Activated T-helper 2 cell treated with anti-CD3 and anti-CD28 coated beads, Interferon-gamma antibody, Interleukin-2, Interleukin-4, amounts not matched to agents 10 μg/mL and 5 μg/mL and 100 μg/mL, durations not matched to agents 14 hours and 24 hours and 36 hours (primary cell): ENCODE measurements at regions not wholly inside any gene's neighbourhood (a gene's known extent, or its start where the extent isn't known, plus 50 kb on each side); places are given as distances from the start of the nearest gene placed in this dataset.

Source experiments
- DNase-seq: peaks from one replicate; pipeline ENCODE4 v3.0.0; 2021; ENCODE audit warnings: low spot score
- H3K27ac Mint-ChIP-seq: one replicate; pipeline ENCODE4 v1.8.0; 2021; ENCODE audit warnings: mixed read lengths
- H3K27me3 Mint-ChIP-seq: one replicate; pipeline ENCODE4 v1.8.0; 2021; ENCODE audit warnings: low read depth, mixed read lengths
- H3K36me3 Mint-ChIP-seq: one replicate; pipeline ENCODE4 v1.8.0; 2021; ENCODE audit warnings: low read depth, mixed read lengths
- H3K4me1 Mint-ChIP-seq: one replicate; pipeline ENCODE4 v1.8.0; 2021; ENCODE audit warnings: low read depth, mixed read lengths
- H3K4me3 Mint-ChIP-seq: one replicate; pipeline ENCODE4 v1.8.0; 2021; ENCODE audit warnings: low read depth, mild to moderate bottlenecking, moderate library complexity, mixed read lengths
- H3K9me3 Mint-ChIP-seq: one replicate; pipeline ENCODE4 v1.8.0; 2021; ENCODE audit warnings: mixed read lengths
- intact Hi-C: fragments of 100-400 bp; cut with micrococcal nuclease; formaldehyde crosslinking; loops from one replicate; pipeline ENCODE4 v1.15.1; 2023

DNA sequence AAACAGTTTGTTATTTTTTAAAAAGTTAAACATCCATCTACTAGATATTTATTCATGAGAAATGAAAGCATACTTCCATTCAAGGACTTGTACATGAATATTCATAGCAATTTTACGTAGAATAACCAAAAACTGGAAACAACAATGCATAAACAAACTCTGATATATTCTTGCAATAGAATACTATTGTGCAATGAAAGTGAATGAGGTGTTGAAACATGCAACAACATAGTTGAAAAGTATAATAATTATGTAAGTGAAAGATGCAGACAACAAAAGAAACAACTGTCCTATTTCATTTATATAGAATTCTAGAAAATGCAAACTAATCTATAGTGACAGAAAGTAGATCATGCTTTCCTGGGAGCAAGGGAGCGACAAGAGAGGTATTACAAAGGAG, 206.6 kb upstream of the KLHL29 start:
- Mint-ChIP-seq H3K27ac (no peak overlapping the region), H3K9me3 (no peaks in the 10 kb centered on the region), H3K36me3 (no peaks in the 10 kb centered on the region), H3K27me3 (no peaks in the 10 kb centered on the region), H3K4me3 (no peak overlapping the region), H3K4me1 (no peaks in the 10 kb centered on the region)
- DNase-seq = no peak
- intact Hi-C loops = no loop called here

- Mint-ChIP-seq H3K4me3 (no peak overlapping the region), H3K36me3 (no peaks in the 10 kb centered on the region), H3K9me3 (no peaks in the 10 kb centered on the region), H3K27me3 (no peaks in the 10 kb centered on the region), H3K4me1 (no peaks in the 10 kb centered on the region), H3K27ac (no peak overlapping the region)
- intact Hi-C loops = no loop called here
- DNase-seq = no peak
These were observed 201.2 kb upstream of the KLHL29 start for GRCh38 chr2:23183733-23184132.

- intact Hi-C loops = no loop called here
- H3K4me1 Mint-ChIP-seq = no peaks in the 10 kb centered on the region
These were observed 186.5 kb upstream of the KLHL29 start for GRCh38 chr2:23198316-23199114.

GRCh38 chr2:23199115-23199918, 185.7 kb upstream of the KLHL29 start:
- H3K4me3 Mint-ChIP-seq = no peak overlapping the region
- H3K4me1 Mint-ChIP-seq = no peaks in the 10 kb centered on the region
- H3K36me3 Mint-ChIP-seq = no peaks in the 10 kb centered on the region
- H3K9me3 Mint-ChIP-seq = no peaks in the 10 kb centered on the region
- intact Hi-C loops = no loop called here
- H3K27ac Mint-ChIP-seq = no peak overlapping the region
- no peak for DNase-seq
- H3K27me3 Mint-ChIP-seq = no peaks in the 10 kb centered on the region

More at GRCh38 chr2:23198316-23199114, 186.5 kb upstream of the KLHL29 start:
- Mint-ChIP-seq H3K27ac (no peak overlapping the region), H3K4me3 (no peak overlapping the region), H3K36me3 (no peaks in the 10 kb centered on the region), H3K9me3 (no peaks in the 10 kb centered on the region), H3K27me3 (no peaks in the 10 kb centered on the region)
- DNase-seq = no peak

DNA sequence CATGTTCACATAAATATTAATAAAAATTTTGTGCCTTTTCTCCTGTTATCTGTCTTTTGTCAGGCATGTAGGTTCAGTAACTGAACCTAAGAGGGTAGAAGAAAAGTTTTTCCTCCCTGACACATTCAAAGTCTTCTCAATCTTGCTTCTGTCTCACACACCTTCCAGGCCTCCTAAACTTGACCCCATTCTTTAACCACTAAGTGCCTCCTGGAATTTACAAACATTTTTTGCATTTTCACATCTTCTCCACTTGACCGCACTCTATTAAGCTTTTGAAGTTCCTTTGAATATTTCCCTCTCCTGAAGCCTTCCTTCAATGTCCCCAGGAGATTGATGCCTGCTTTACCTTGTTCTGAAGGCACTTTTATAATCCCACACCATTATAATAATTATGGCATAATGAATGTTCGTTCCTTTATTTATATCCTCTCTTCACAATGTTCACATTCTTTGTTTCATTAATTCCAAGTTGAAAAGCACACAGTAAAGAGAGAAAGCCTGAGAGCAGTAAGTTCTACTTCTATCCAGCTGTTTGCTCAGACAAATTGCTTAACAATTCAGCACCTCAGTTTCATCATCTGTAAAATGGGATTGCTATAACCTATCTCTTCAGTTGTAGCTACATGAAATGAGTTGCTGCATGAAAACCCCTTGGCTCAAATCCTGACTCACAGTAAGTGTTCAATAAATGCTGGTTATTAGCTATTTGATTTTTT, 184.8 kb upstream of the KLHL29 start:
- H3K27ac Mint-ChIP-seq = no peak overlapping the region
- H3K36me3 Mint-ChIP-seq = no peaks in the 10 kb centered on the region
- no peak overlapping the region for H3K4me3 Mint-ChIP-seq
- H3K4me1 Mint-ChIP-seq = no peaks in the 10 kb centered on the region
- H3K27me3 Mint-ChIP-seq = no peaks in the 10 kb centered on the region
- H3K9me3 Mint-ChIP-seq = no peaks in the 10 kb centered on the region
- intact Hi-C loops = no loop called here
- no peak for DNase-seq

DNA sequence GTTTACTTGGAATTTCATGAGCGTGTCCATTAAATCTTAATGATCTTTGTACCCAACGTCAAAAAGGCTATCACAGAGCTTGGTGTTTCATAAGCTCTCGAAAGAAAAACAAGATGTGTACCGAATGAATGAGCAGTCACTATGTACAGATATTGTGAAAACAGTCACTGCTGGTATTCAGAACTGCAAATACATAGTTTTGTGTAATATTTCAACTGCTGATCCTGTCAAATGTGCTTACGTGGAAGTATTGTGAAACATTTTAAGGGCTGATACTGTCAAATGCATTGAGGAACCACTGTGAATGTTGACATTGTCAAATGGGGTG, 184.2 kb upstream of the KLHL29 start:
- H3K4me3 Mint-ChIP-seq = no peak overlapping the region
- intact Hi-C loops = no loop called here
- H3K27me3 Mint-ChIP-seq = no peaks in the 10 kb centered on the region
- no peak for DNase-seq
- H3K36me3 Mint-ChIP-seq = no peaks in the 10 kb centered on the region
- H3K27ac Mint-ChIP-seq = no peak overlapping the region
- H3K4me1 Mint-ChIP-seq = no peaks in the 10 kb centered on the region
- no peaks in the 10 kb centered on the region for H3K9me3 Mint-ChIP-seq

DNA sequence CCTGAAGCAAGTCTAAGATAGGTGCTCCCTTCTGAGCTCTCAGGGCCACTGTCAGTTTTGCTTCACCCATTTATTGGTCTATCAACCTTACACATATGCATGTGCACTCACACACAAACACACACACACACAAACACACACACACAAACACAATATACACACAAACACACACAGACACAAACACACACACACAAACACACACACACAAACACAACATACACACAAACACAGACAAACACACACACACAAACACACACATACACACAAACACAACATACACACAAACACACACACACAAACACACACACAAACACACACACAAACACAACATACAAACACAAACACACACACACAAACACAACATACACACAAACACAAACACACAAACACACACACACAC, 181.6 kb upstream of the KLHL29 start:
- no peak overlapping the region for H3K4me3 Mint-ChIP-seq
- no peaks in the 10 kb centered on the region for H3K9me3 Mint-ChIP-seq
- no peaks in the 10 kb centered on the region for H3K4me1 Mint-ChIP-seq
- no peaks in the 10 kb centered on the region for H3K36me3 Mint-ChIP-seq
- DNase-seq = no peak
- intact Hi-C loops = no loop called here
- H3K27ac Mint-ChIP-seq = no peak overlapping the region
- H3K27me3 Mint-ChIP-seq = peaks cover 4% of the 10 kb centered on the region

DNA sequence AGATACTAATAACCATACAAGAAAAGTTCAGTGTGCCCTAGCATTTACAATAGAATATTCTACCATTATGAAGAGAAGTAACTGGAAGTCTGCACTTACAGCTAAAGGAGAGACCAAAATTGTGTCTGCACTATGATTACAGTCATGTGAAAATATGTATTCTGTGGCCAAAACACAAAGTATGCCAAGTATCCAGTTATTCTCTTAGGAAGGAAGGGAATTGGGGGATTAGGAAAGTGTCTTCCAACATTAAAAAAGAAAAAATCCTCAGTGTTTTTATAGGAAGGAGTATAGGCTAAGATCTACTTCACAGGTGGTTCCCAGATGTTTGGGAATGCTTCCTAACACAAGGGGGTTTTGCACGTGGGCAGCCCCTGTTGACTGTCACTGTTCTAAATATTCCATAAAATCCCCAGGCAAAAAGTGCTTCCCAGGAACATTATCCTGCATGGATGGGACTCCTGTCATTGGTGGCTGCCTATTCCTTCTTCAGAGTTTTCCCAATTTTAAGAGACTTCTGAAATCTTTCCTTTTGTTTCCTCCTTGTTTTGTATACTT, 180.2 kb upstream of the KLHL29 start:
- H3K9me3 Mint-ChIP-seq = no peaks in the 10 kb centered on the region
- peaks cover 4% of the 10 kb centered on the region for H3K27me3 Mint-ChIP-seq
- H3K27ac Mint-ChIP-seq = no peak overlapping the region
- no peaks in the 10 kb centered on the region for H3K36me3 Mint-ChIP-seq
- no peaks in the 10 kb centered on the region for H3K4me1 Mint-ChIP-seq
- no peak overlapping the region for H3K4me3 Mint-ChIP-seq
- no peak for DNase-seq
- intact Hi-C loops = no loop called here

- no peak overlapping the region for H3K4me3 Mint-ChIP-seq
- no peak for DNase-seq
- H3K36me3 Mint-ChIP-seq = no peaks in the 10 kb centered on the region
- H3K27ac Mint-ChIP-seq = no peak overlapping the region
- no peaks in the 10 kb centered on the region for H3K4me1 Mint-ChIP-seq
- H3K9me3 Mint-ChIP-seq = no peaks in the 10 kb centered on the region
- H3K27me3 Mint-ChIP-seq = peaks cover 4% of the 10 kb centered on the region
- intact Hi-C loops = no loop called here
These were observed 178.3 kb upstream of the KLHL29 start for GRCh38 chr2:23206650-23207049.

DNA sequence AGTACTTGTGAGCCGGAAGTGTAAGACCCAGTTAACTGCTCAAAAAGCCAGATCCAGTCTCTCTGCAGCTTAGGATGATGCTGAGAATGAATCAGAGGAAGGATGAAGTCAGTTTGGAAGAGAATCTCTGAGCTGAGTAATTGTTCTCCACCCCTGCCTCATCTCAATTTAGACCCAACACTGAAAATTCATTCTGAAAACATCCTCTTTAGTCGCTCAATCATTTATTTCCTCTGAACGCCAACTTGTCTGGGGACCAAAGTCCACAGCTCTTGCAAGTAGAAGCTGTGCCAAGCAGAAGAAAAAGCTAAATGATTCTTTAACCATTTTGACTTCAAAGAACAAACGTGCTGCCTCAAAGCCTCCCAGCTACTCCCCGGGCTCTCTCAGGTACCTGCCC, 177.1 kb upstream of the KLHL29 start:
- intact Hi-C loops = no loop called here
- no peak overlapping the region for H3K4me3 Mint-ChIP-seq
- peaks cover 4% of the 10 kb centered on the region for H3K27me3 Mint-ChIP-seq
- DNase-seq = no peak
- H3K9me3 Mint-ChIP-seq = no peaks in the 10 kb centered on the region
- H3K4me1 Mint-ChIP-seq = no peaks in the 10 kb centered on the region
- no peak overlapping the region for H3K27ac Mint-ChIP-seq
- no peaks in the 10 kb centered on the region for H3K36me3 Mint-ChIP-seq

DNA sequence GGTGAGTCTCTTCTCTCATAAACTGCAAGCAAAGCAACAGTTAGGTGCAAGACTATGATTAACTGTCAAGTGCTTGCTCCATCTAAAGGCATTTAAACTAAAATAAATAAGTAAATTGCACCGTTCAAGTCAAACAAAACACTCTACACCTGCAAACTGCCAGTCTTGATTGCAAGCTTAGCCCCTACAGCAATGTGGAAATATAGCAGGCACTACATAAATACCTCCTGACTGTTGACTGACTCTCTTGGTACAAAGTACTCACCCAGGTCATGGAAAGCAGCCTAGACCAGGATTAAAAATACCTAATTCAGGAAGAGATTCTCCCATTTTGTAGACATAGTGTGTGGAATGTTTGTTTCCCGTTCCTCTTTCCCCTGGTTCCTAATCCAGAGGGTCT, 176.6 kb upstream of the KLHL29 start:
- no peak for DNase-seq
- no peak overlapping the region for H3K4me3 Mint-ChIP-seq
- no peaks in the 10 kb centered on the region for H3K9me3 Mint-ChIP-seq
- H3K27ac Mint-ChIP-seq = no peak overlapping the region
- intact Hi-C loops = no loop called here
- H3K4me1 Mint-ChIP-seq = no peaks in the 10 kb centered on the region
- peaks cover 4% of the 10 kb centered on the region for H3K27me3 Mint-ChIP-seq
- no peaks in the 10 kb centered on the region for H3K36me3 Mint-ChIP-seq

GRCh38 chr2:23209059-23209458, 175.9 kb upstream of the KLHL29 start:
- H3K36me3 Mint-ChIP-seq = no peaks in the 10 kb centered on the region
- H3K9me3 Mint-ChIP-seq = no peaks in the 10 kb centered on the region
- H3K27ac Mint-ChIP-seq = no peak overlapping the region
- no peaks in the 10 kb centered on the region for H3K4me1 Mint-ChIP-seq
- DNase-seq = no peak
- peaks cover 4% of the 10 kb centered on the region for H3K27me3 Mint-ChIP-seq
- intact Hi-C loops = no loop called here
- H3K4me3 Mint-ChIP-seq = no peak overlapping the region
